HG02870 (cell line): ENCODE measurements at regions not wholly inside any gene's neighbourhood (a gene's known extent, or its start where the extent isn't known, plus 50 kb on each side); places are given as distances from the start of the nearest gene placed in this dataset.

Source experiments
- ATAC-seq: cut with Tn5 transposase; IDR thresholded peaks from one replicate; pipeline ENCODE4 v1.9.1; 2021; ENCODE audit warnings: mild to moderate bottlenecking, moderate library complexity; ENCODE audit not compliant: unreplicated experiment

DNA sequence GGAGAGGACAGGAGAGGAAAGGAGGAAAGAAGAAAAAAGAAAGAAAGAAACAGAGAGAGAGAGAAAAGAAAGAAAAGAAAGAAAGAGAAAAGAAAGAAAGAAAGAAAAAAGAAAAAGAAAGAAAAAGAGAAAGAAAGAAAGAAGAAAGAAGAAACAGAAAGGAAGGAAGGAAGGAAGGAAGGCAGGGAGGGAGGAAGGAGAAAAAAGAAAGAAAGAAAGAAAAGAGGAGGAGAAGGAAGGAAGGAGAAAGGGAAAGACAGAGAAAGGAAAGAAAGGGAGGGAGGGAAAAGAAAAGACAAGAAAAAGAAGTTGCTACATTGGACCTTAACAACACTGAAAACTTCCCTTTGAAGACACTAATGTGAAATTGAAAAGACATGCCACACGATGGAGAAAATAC lies 56.6 kb upstream of the CCL2 start:
- ATAC-seq = no peak

DNA sequence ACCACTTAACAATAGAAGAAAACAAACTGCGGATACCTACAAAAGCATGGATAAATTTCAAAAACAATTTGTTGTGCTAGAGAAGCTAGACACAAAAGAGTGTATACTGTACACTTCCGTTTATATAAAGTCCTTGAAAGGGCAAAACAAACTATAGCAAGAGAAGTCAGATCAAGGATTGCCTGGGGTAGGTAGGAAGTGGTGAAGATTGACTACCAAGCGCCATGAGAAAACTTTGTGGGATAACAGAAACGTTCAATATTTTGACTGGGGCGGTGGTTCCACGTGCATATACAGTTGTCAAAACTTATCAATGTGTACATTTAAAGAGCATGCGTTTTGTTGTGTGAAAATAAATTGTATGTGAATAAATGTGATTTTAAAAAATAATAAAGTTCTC lies 55.6 kb upstream of the CCL2 start:
- ATAC-seq = no peak

DNA sequence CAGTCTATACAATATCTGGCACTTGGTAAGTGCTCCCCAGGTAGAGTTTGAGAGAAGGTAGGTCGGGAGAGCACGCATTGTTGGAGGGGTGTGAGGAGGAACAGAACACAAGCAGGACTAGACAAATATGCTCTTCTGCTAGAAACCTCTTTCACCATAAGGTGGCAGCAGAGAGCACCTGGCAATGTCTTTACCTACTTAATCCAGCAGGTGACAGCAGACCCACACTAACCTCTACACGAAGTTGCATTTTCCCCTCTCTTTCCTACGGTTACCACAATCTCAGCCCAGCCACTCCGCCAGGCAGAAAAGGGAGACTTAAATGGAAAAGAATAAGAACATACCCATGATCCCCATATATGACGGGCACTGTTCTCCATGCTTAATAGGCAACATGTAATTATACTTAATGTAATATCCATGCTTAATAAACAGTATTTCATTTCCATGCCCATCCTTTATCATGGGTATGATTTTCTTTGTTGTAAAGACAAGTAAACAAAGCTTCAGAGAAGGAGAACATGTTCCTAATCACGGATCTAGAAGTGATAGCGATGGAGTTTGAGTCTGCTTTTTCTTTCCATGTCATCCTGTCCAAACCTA lies 55.1 kb upstream of the CCL2 start:
- no peak for ATAC-seq

DNA sequence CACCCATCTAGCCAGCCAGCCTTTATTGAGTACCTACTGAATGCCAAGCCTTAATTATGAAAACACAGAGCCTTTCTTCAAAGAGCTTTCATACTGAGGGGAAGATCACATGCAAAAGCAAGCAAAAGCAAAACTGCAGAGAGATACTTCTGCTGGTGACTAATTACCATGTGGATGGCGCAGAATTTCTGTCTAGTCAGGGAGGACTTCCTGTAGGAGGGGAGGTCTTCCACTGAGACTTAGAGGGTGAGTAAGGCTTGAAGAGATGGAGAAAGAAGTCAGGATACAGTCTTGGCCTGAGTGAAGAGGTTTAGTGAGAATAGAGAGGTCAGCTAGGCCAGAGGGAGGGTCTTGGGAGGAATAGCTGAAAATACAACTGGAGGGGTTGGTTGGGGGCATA lies 53.9 kb upstream of the CCL2 start:
- ATAC-seq = no peak

DNA sequence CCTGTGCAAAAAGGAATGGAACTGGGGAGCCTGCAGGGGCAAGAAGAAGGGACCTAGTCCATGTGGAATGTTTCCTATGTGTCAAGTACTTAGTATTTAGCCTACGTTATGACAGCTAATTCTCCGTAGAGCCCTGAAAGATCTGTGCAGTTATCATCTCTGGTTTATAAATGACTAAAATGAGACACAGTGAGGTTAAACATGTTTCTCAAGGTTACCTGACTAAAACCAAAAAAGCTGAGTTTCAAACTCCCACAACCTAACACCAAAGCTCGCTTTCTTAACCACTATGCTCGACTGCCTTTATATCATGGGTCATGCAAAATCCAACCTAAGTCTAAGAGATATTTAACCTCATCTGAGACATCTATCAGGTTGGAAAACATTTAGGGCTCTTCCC lies 53.3 kb upstream of the CCL2 start:
- no peak for ATAC-seq

DNA sequence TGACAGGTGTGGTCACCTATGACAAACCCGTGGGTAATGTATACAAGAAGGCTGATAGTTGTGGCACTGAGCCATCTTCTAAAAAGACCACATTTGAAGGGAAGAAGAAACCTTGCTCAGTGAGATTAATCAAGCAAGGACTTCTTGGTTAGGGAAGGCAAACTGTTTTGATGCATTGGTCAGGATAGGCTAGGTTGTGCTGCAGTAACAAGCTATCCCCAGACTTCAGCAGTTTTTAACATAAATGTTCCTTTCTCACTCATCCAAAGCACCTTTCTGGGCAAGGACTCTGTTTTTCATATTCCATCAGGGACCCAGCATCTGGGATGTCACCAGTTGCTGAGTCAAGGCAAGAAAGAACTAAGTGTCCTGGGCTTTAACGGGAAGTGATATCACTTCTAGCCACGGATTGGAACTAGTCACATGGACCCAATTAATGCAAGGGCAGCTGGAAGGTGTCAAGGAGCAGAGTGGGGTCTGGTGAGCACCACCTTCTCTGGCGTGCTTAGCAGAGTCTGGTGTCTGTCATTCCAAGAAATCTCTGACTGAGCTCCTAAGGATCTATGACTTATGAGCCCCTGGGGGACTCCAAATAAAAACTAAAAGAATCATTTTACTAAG lies 52.0 kb upstream of the CCL2 start:
- no peak for ATAC-seq

DNA sequence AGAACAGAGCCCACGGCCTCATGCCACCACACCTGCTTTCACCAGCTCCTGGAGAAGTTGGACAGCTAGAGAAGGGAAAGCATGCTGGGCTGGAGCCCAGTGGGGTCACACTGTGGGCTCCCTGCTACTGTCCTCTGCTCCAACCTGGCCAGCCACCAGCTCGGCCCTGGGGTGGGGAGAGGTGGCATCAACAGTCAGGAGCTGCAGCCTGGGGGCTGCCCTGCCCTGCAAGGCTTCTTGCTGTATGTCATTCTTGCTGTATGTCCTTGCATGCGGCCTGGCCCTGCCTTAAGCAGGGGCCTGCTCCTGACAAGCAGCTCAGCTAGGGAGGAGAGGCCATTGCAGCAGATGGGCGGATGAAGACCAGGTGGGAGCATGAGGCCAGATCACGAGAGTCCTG lies 50.7 kb upstream of the CCL2 start:
- ATAC-seq = no peak
